T-cell (primary cell): ENCODE measurements at regions not wholly inside any gene's neighbourhood (a gene's known extent, or its start where the extent isn't known, plus 50 kb on each side); places are given as distances from the start of the nearest gene placed in this dataset.
"Not testable (repeated sequence)": the region's sequence is repeated elsewhere in the genome, so short reads cannot be mapped to it uniquely, and the experiment has no call there.

Source experiments
- ATAC-seq, 4 experiments: fragments of 200-7000 bp in 3 of 4; fragments of 150-1000 bp in 1 of 4; cut with Tn5 transposase; replicated peaks in 1 of 4; 1 replicate in 3 of 4; 2 replicates in 1 of 4; pipeline ENCODE4 v1.10.0; 2021; ENCODE audit warnings: moderate library complexity in 3 of 4, mild to moderate bottlenecking in 2 of 4, moderate number of reproducible peaks in 1 of 4
- CTCF ChIA-PET, 2 donors: fragments of 300-600 bp; sonication (Branson Sonifier 250); formaldehyde crosslinking; loops; one replicate each; lab custom pipeline; 2022; ENCODE audit warnings: antibody characterized with exemption in 2 of 2; lab: Charles Lee
- POLR2A ChIA-PET, 2 donors: fragments of 300-600 bp; sonication (Branson Sonifier 250); formaldehyde crosslinking; loops; one replicate each; lab custom pipeline; 2022; ENCODE audit warnings: antibody characterized with exemption in 2 of 2; lab: Charles Lee
- DNase-seq, 35 experiments: peaks; one replicate each; pipeline versions ENCODE4 v3.0.0 to v3.0.0-alpha.2; 2013 to 2023
- H3K27ac ChIP-seq: one replicate; pipeline ENCODE4 v1.5.1; 2013; ENCODE audit warnings: low read length
- H3K27me3 ChIP-seq, 2 experiments: replicated peaks in 1 of 2; 1 replicate in 1 of 2; 2 replicates in 1 of 2; pipeline versions ENCODE4 v1.6.1 to v1.7.0; 2013; ENCODE audit warnings: low read length in 1 of 2, mixed read lengths in 1 of 2; ENCODE audit not compliant: control insufficient read depth in 2 of 2, insufficient read depth in 2 of 2; ENCODE audit errors: extremely low read depth in 1 of 2
- H3K36me3 ChIP-seq, 2 donors: 1 replicate in 1 of 2; 2 replicates in 1 of 2; pipeline versions ENCODE4 v1.6.1 to v1.7.0; 2013; ENCODE audit warnings: low read length in 1 of 2; ENCODE audit not compliant: control insufficient read depth in 2 of 2, insufficient read depth in 1 of 2; ENCODE audit errors: extremely low read depth in 1 of 2
- H3K4me1 ChIP-seq, 2 experiments: 1 replicate in 1 of 2; 2 replicates in 1 of 2; pipeline versions ENCODE4 v1.6.1 to v1.7.0; 2013; ENCODE audit warnings: low read length in 2 of 2, mixed read lengths in 1 of 2; ENCODE audit not compliant: insufficient read depth in 2 of 2, control insufficient read depth in 1 of 2; ENCODE audit errors: extremely low read depth in 1 of 2
- H3K4me3 ChIP-seq, 2 donors: 1 replicate in 1 of 2; 2 replicates in 1 of 2; pipeline versions ENCODE4 v1.5.1 to v1.7.0; 2013; ENCODE audit warnings: mild to moderate bottlenecking in 2 of 2, low read length in 1 of 2, moderate library complexity in 1 of 2; ENCODE audit not compliant: control insufficient read depth in 1 of 2; ENCODE audit errors: extremely low read depth in 1 of 2
- H3K9me3 ChIP-seq: 2 replicates; pipeline ENCODE4 v1.7.0; 2013
- H3K27ac Mint-ChIP-seq, 2 donors: one replicate each; pipeline ENCODE4 v1.8.0; 2020 to 2021; ENCODE audit warnings: mild to moderate bottlenecking in 2 of 2, mixed read lengths in 2 of 2
- H3K27me3 Mint-ChIP-seq, 2 donors: one replicate each; pipeline ENCODE4 v1.8.0; 2021 to 2022; ENCODE audit warnings: mixed read lengths in 2 of 2
- H3K36me3 Mint-ChIP-seq: one replicate; pipeline ENCODE4 v1.8.0; 2021; ENCODE audit warnings: mixed read lengths
- H3K4me1 Mint-ChIP-seq, 3 donors: one replicate each; pipeline ENCODE4 v1.8.0; 2020 to 2022; ENCODE audit warnings: mixed read lengths in 3 of 3, mild to moderate bottlenecking in 1 of 3
- H3K4me3 Mint-ChIP-seq, 3 donors: one replicate each; pipeline ENCODE4 v1.8.0; 2020 to 2022; ENCODE audit warnings: mild to moderate bottlenecking in 3 of 3, mixed read lengths in 3 of 3, moderate library complexity in 3 of 3
- H3K9me3 Mint-ChIP-seq, 3 donors: one replicate each; pipeline ENCODE4 v1.8.0; 2020 to 2022; ENCODE audit warnings: mixed read lengths in 3 of 3
- WGBS: methylation state at CpG from one replicate; pipeline ENCODE4 v1.1.5; 2013; ENCODE audit warnings: missing lambda C conversion rate; ENCODE audit not compliant: insufficient coverage; 5-methylcytosine and 5-hydroxymethylcytosine counted together

DNA sequence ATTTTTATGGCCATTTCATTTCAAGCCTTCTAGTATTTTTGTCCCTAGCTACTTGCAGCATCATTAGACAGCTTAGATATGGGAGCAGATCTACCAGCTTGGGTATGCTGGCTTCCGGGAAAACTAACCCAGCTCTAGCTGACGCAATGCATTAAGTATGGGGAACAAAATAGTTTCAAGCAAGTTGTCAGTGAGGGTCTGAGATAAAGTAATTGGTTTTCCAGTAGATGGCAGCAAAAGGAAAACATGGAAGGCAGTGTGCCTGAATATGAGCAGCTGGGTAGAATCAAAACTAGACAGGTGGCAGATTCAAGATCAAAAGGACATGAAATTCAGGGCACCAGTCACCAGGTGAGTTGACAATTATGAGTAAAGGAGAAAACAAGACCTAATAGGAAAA, 340.9 kb upstream of the CTSO start:
- no peaks in the 10 kb centered on the region for H3K4me1 Mint-ChIP-seq
- Histone ChIP-seq H3K4me1 (no peaks in the 10 kb centered on the region), H3K36me3 (no peaks in the 10 kb centered on the region), H3K27ac (no peak overlapping the region), H3K9me3 (no peaks in the 10 kb centered on the region), H3K27me3 (no peaks in the 10 kb centered on the region), H3K4me3 (no peak overlapping the region)
- ATAC-seq (no peak), DNase-seq (no peak)
- ChIA-PET POLR2A (no interaction called here), CTCF (no interaction called here)
- H3K36me3 Mint-ChIP-seq = no peaks in the 10 kb centered on the region
- no peak overlapping the region for H3K4me3 Mint-ChIP-seq
- H3K27me3 Mint-ChIP-seq = no peaks in the 10 kb centered on the region
- WGBS = 35% methylated on average over 2 of the region's 2 CpGs
- H3K27ac Mint-ChIP-seq = no peak overlapping the region
- H3K9me3 Mint-ChIP-seq = peaks cover 3 to 8% (median 5%) of the 10 kb centered on the region in 3 donors

DNA sequence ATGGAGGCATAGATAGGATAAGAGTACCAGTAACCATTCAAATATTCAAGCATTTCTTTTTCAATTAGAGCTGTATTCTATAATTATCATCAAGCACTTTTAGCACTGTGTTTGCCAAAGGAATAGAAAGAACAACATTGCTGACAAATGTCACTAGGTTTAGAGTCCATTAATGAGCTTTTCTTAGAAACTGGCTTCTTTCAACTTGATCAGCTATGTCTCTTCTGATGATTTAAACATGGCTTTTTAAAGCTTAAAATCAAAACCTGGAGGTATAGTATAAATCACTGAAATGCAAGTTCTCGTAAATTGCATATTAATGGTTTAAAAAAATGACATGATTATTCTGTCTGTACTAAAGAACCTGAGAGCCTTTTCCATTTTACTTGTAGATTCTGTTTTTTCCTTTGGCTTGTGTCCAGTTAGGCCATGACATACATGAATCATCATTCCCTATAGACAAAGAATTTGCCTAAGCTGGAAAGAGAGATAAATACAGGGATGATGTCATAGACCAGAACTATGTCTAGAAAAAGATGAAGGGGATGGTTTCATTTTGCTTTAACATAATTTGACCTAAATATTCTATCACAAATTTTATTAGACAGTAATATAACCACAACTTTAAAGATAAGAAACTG, 340.1 kb upstream of the CTSO start:
- WGBS = 50% methylated on average over 1 of the region's 1 CpG
- Histone ChIP-seq H3K36me3 (no peaks in the 10 kb centered on the region), H3K4me1 (no peaks in the 10 kb centered on the region), H3K27ac (no peak overlapping the region), H3K27me3 (no peaks in the 10 kb centered on the region), H3K4me3 (no peak overlapping the region), H3K9me3 (no peaks in the 10 kb centered on the region)
- no peaks in the 10 kb centered on the region for H3K4me1 Mint-ChIP-seq
- ATAC-seq = no peak
- no peaks in the 10 kb centered on the region for H3K27me3 Mint-ChIP-seq
- no peaks in the 10 kb centered on the region for H3K36me3 Mint-ChIP-seq
- CTCF ChIA-PET = no interaction called here
- no peak overlapping the region for H3K27ac Mint-ChIP-seq
- peaks cover 0 to 5% (median 4%) of the 10 kb centered on the region in 3 donors for H3K9me3 Mint-ChIP-seq
- no peak for DNase-seq
- H3K4me3 Mint-ChIP-seq = no peak overlapping the region
- POLR2A ChIA-PET = no interaction called here

DNA sequence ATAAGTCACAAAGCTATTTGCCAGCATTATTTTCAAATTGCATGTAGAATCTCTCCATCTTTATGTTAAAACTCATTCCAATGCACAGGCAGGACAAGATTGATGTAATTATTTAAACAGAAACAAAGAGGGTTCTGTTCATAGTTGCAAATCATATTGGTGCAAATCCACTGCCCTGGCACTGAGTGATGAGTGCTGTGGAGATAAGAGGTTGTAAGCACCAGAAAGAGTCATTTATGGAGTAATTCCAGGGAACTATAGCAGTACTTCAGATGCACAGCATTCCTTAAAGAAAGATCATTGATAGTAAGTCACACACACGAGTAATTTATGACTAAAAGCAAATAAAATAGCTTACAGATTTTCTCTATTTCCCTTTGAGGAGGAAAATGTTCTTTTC, 337.7 kb upstream of the CTSO start:
- WGBS = no CpG with 5 or more reads among the region's 1 CpG
- no peak overlapping the region for H3K4me3 ChIP-seq
- H3K36me3 Mint-ChIP-seq = no peaks in the 10 kb centered on the region
- no peak for DNase-seq
- H3K36me3 ChIP-seq = no peaks in the 10 kb centered on the region
- peaks cover 0 to 5% (median 4%) of the 10 kb centered on the region in 3 donors for H3K9me3 Mint-ChIP-seq
- CTCF ChIA-PET = no interaction called here
- no peak overlapping the region for H3K4me3 Mint-ChIP-seq
- H3K9me3 ChIP-seq = no peaks in the 10 kb centered on the region
- no peaks in the 10 kb centered on the region for H3K4me1 Mint-ChIP-seq
- no peaks in the 10 kb centered on the region for H3K27me3 Mint-ChIP-seq
- H3K27me3 ChIP-seq = no peaks in the 10 kb centered on the region
- ATAC-seq = no peak
- no peak overlapping the region for H3K27ac Mint-ChIP-seq
- no peaks in the 10 kb centered on the region for H3K4me1 ChIP-seq
- POLR2A ChIA-PET = no interaction called here
- H3K27ac ChIP-seq = no peak overlapping the region

DNA sequence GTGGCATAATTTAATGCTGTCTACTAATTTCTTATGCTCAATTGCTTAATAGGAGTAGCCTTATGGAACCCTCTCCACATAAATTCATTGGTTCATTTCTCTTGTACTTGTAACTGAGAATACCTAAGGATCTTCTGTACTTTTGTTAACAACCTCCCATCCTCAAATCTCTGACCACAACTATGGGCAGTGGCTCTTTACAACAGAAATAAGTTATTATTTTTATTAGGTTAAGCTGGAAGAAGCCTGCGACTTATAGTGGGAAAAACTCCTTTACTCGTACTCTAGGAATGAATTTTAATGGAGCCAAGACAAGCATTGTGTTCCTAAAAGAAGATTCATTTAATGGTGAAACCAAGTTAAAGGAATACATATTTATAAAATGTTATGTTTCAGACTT, 337.1 kb upstream of the CTSO start:
- no peaks in the 10 kb centered on the region for H3K4me1 Mint-ChIP-seq
- no CpG with 5 or more reads among the region's 2 CpGs for WGBS

DNA sequence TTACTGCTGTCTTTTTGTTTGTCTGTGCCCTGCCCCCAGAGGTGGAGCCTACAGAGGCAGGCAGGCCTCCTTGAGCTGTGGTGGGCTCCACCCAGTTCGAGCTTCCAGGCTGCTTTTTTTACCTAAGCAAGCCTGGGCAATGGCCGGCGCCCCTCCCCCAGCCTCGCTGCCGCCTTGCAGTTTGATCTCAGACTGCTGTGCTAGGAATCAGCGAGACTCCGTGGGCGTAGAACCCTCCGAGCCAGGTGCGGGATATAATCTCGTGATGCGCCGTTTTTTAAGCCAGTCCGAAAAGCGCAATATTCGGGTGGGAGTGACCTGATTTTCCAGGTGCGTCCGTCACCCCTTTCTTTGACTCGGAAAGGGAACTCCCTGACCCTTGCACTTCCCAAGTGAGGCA, 336.4 kb upstream of the CTSO start:
- POLR2A ChIA-PET, H3K9me3 Mint-ChIP-seq, H3K27me3 ChIP-seq, H3K27me3 Mint-ChIP-seq, CTCF ChIA-PET, DNase-seq, H3K9me3 ChIP-seq, H3K4me3 ChIP-seq, H3K4me1 Mint-ChIP-seq, H3K4me1 ChIP-seq, H3K27ac Mint-ChIP-seq, H3K4me3 Mint-ChIP-seq, ATAC-seq, H3K27ac ChIP-seq, H3K36me3 ChIP-seq, H3K36me3 Mint-ChIP-seq: not testable (repeated sequence)
- WGBS = 77% methylated on average over 5 of the region's 19 CpGs

More for the DNA sequence above, 337.1 kb upstream of the CTSO start:
- Histone ChIP-seq H3K36me3 (no peaks in the 10 kb centered on the region), H3K27me3 (no peaks in the 10 kb centered on the region), H3K9me3 (no peaks in the 10 kb centered on the region), H3K4me1 (no peaks in the 10 kb centered on the region), H3K4me3 (no peak overlapping the region), H3K27ac (no peak overlapping the region)
- H3K9me3 Mint-ChIP-seq = peaks cover 0 to 5% (median 4%) of the 10 kb centered on the region in 3 donors
- no peaks in the 10 kb centered on the region for H3K36me3 Mint-ChIP-seq
- ATAC-seq = no peak
- ChIA-PET POLR2A (no interaction called here), CTCF (no interaction called here)
- no peak overlapping the region for H3K27ac Mint-ChIP-seq
- no peak for DNase-seq
- no peaks in the 10 kb centered on the region for H3K27me3 Mint-ChIP-seq
- H3K4me3 Mint-ChIP-seq = no peak overlapping the region

DNA sequence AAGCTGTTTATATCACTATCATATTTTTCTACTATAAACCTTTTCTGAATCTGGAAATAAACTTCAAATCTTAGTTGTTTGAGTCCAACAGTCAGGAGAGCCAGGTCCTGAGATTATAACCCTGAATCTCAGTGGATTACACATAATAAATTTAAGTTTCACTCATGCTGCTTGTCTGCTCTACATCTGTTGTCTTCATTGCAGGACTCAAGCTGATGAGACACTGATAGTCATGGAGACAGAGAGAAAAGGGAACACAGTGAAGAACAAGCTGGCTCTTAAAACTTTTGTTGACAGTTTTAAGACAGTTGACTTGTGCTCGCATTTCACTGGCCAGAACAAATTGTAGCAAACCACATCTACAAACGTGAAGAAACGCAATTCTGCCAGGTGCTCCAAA, 327.0 kb upstream of the CTSO start:
- Mint-ChIP-seq H3K36me3 (no peaks in the 10 kb centered on the region), H3K9me3 (peaks cover 0 to 9% (median 7%) of the 10 kb centered on the region in 3 donors), H3K27me3 (no peaks in the 10 kb centered on the region), H3K4me1 (no peaks in the 10 kb centered on the region), H3K27ac (no peak overlapping the region), H3K4me3 (no peak overlapping the region)
- Histone ChIP-seq H3K4me1 (no peaks in the 10 kb centered on the region), H3K27ac (no peak overlapping the region), H3K27me3 (no peaks in the 10 kb centered on the region), H3K9me3 (no peaks in the 10 kb centered on the region), H3K36me3 (no peaks in the 10 kb centered on the region), H3K4me3 (no peak overlapping the region)
- no peak for ATAC-seq
- 92% methylated on average over 2 of the region's 3 CpGs for WGBS
- no peak for DNase-seq
- ChIA-PET POLR2A (no interaction called here), CTCF (no interaction called here)

DNA sequence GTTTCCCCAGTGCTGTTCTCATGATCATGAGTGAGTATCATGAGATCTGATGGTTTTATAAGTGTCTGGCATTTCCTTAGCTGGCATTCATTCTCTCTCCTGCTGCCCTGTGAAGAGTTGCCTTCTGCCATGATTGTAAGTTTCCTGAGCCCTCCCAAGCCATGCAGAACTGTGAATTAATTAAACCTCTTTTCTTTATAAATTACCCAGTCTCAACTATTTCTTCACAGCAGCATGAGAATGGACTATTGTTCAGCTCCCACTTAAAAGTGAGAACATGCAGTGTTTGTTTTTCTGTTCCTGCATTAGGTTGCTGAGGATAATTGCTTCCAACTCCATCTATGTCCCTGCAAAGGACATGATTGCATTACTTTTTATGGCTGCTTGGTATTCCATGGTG, 311.7 kb upstream of the CTSO start:
- CTCF ChIA-PET = no interaction called here
- POLR2A ChIA-PET = no interaction called here
- Mint-ChIP-seq H3K9me3 (no peaks in the 10 kb centered on the region), H3K27ac (no peak overlapping the region), H3K27me3 (no peaks in the 10 kb centered on the region), H3K4me3 (no peak overlapping the region), H3K36me3 (no peaks in the 10 kb centered on the region), H3K4me1 (no peaks in the 10 kb centered on the region)
- Histone ChIP-seq H3K36me3 (no peaks in the 10 kb centered on the region), H3K4me3 (no peak overlapping the region), H3K4me1 (no peaks in the 10 kb centered on the region), H3K27me3 (no peaks in the 10 kb centered on the region), H3K27ac (no peak overlapping the region), H3K9me3 (no peaks in the 10 kb centered on the region)
- ATAC-seq (no peak), DNase-seq (no peak)
